GM10248 (cell line): ENCODE measurements at regions not wholly inside any gene's neighbourhood (a gene's known extent, or its start where the extent isn't known, plus 50 kb on each side); places are given as distances from the start of the nearest gene placed in this dataset.

Experiments
- CTCF ChIA-PET: fragments of 300-600 bp; sonication (Branson Sonifier 250); formaldehyde crosslinking; extraction: SDS; loops from one replicate; lab custom pipeline; 2021; ENCODE audit warnings: antibody characterized with exemption; lab: Yijun Ruan, JAX
- POLR2A ChIA-PET: fragments of 350-650 bp; sonication (Branson Sonifier 250); formaldehyde crosslinking; extraction: SDS; loops from one replicate; lab custom pipeline; 2020; ENCODE audit warnings: antibody characterized with exemption; lab: Yijun Ruan, JAX
- DNase-seq: peaks from one replicate; pipeline ENCODE4 v3.0.0; 2012; ENCODE audit errors: extremely low spot score
- CTCF ChIP-seq: IDR thresholded peaks from 2 replicates; pipeline ENCODE4 v1.5.1; 2012; ENCODE audit warnings: mild to moderate bottlenecking, low read depth; ENCODE audit errors: extremely low read depth, missing control alignments, control extremely low read depth

DNA sequence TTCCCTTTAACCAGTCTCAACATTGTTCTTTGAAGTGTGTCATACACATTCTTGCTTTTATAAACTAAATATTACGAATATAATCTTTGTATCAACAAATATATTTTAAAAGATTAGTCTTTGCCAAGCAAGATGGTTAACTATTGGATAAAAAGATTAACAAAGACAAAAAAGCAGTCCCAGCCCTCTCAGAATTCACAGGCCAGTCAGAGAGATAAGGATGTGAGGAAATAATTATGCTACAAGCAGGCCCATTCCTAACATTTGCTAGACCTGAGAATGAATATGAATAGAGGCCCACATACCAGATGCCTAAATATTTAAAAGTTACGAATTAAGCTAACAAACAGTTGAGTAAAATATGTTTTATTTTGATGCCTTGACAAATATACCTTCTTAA is 457.7 kb downstream of the CETN3 start:
- no peak for TF ChIP-seq CTCF
- ChIA-PET CTCF (interaction anchor here (1.4 to 3.1 kb wide), 4 partner anchors 9 to 24 kb away, joined by 3 to 9 read pairs (median 6); no protein-coding TSS in a partner anchor), POLR2A (no interaction called here)
- no peak for DNase-seq

DNA sequence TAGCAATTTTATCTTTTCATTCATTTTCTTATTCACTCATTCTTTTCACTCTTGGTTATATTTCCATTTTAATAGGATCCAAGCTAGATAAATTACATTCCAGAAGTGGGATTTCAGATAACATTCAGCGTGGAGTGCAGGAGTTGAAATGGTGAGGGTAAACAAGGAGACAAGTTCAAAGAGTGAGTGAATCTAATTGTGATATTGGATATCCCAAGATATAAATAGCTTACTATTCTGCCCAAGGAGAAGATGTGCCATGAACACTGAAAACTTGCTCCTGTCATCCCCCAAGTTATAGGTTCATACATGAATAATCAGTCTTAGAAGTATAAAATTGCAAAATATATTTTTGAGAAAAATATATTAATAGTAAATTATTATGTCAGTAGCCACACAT is 459.3 kb downstream of the CETN3 start:
- TF ChIP-seq CTCF, result no peak
- CTCF ChIA-PET, result no interaction called here
- no peak for DNase-seq
- POLR2A ChIA-PET, result no interaction called here

DNA sequence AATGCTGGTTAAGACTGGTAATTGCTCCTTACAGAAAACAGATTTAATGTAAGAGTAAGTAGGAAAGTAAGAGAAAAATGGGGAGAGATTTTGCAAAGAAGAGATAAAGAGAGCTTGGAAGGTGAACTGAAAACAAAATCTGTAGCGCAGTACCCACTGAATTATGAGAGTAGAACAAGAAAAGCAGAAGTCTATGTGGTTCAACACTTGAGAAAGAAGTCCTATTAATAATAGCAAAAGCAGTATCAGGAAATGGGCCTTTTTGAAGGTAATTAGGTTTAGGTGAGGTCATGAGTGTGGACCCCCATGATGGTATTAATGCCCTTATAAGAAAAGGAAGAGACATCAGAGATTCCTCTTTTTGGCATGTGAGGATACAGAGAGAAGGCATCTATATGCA is 460.6 kb downstream of the CETN3 start:
- no peak for TF ChIP-seq CTCF
- ChIA-PET POLR2A (no interaction called here), CTCF (no interaction called here)
- no peak for DNase-seq

DNA sequence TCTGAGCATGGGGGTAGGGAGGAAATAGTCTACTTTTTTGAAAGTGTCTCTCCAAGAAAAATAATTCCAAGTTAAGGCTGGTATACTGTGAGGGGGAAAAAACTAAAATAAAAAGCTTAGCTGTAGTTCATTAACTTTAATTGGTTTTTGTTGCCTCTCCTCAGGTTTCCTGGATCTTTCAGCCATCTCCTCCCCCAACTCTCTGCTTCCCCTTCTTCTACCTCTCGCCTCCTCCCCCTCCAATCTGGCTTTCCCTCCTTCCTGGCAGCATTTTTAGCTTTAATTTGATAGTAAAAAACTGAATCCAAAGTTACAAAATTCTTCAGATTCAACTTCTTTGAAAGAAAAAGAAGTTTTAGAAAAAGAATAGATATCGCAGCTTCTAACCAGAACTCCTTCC is 462.6 kb downstream of the CETN3 start:
- CTCF ChIA-PET, result interaction anchor here (1.0 to 2.7 kb wide), 4 partner anchors 17 to 45 kb away, joined by 3 to 10 read pairs (median 3); no protein-coding TSS in a partner anchor

DNA sequence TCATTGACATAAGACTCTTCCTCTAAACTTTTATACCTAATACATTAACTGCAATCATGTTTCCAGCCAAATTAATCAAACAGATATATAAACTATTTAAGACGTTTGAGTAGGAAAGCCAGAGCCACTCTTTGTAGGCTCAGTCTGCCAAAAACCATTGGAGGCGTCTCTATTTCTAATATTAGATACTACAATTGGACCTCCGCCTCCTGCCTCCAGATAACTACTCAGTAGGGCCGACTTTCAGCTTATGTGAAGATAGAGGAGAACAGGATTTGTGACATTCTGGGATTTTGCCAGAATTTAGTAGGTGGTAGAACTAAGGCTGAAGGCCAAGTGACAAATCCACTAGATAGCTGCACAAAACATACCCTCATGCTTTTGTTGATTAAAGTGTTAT is 463.0 kb downstream of the CETN3 start:
- ChIA-PET POLR2A (no interaction called here), CTCF (interaction anchor here (1.0 to 2.7 kb wide), 3 partner anchors 17 to 45 kb away, joined by 3 to 10 read pairs (median 3); no protein-coding TSS in a partner anchor)
- no peak for DNase-seq
- no peak for TF ChIP-seq CTCF

More for the DNA sequence above, 462.6 kb downstream of the CETN3 start:
- no peak for DNase-seq
- TF ChIP-seq CTCF, result no peak
- POLR2A ChIA-PET, result no interaction called here

- ChIA-PET POLR2A (no interaction called here), CTCF (interaction anchor here (1.4 to 2.0 kb wide), 2 partner anchors 10 to 323 kb away, joined by 3 to 4 read pairs; no protein-coding TSS in a partner anchor)
- TF ChIP-seq CTCF, result no peak
- no peak for DNase-seq
Measured at GRCh38 chr5:89942171-89942570, 467.4 kb downstream of the CETN3 start.
